GM21825 (cell line): ENCODE measurements at regions not wholly inside any gene's neighbourhood (a gene's known extent, or its start where the extent isn't known, plus 50 kb on each side); places are given as distances from the start of the nearest gene placed in this dataset.

Source experiments
- ATAC-seq: cut with Tn5 transposase; IDR thresholded peaks from one replicate; pipeline ENCODE4 v1.9.1; 2021; ENCODE audit warnings: mild to moderate bottlenecking, moderate library complexity; ENCODE audit not compliant: unreplicated experiment

DNA sequence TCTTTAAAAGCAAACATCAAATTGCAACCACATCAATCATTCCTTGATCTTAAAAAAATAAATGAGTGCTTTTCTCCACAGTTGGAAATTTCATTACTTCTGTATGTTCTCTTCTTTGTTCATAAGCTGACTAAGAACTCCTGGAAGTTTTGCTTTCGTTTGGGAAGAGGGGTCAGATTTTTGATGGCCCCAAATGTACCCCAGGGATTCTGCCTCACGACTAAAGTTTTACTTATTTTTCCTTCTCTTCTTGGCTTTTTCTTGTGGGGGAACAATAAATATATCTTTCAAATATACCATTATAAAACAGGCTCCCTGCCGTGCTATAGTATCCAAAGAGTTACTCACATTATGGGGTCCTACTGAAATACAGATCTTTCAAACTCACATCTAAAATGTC, 215.0 kb upstream of the CDIN1 start:
- ATAC-seq, result no peak

GRCh38 chr15:36365963-36366362, 213.5 kb upstream of the CDIN1 start:
- ATAC-seq, result no peak

- ATAC-seq, result no peak
These were observed 209.2 kb upstream of the CDIN1 start for GRCh38 chr15:36370051-36370730.

- ATAC-seq, result no peak
These were observed 208.7 kb upstream of the CDIN1 start for GRCh38 chr15:36370731-36371112.

DNA sequence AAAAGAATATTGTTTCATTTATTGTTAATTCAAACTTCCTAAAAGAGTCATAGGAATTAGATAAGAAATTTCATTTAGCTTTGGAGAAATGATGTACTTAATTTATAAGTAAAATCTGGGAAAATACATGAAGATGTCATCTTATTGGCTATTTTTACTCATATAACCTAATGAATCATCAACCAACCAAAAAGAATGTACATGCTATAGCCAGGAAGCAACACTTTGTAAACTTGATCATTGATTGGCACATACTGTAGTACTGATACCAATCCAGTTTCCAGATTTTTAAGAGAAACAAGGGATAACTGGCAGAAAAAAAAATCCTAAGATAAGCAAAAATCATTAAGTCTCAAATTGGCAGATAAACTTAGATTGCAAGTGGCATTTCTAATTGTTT, 207.9 kb upstream of the CDIN1 start:
- no peak for ATAC-seq

DNA sequence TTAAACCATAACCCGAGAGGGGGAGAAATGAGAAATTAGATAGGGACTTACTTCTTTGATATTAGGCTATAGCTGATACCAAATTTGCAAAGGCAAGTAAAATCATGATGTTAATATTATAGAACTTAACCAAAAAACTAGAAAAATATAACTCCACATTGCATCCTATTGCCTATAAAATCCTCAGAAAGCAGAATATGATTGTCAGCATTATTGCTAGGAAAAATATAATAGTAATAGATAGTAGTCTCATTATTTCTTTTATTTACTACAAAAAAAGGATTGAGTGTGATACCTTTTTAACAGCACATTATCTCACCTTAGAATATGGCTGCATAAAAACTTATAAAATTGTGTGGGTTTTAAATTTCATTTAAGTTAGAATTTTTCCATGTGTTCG, 206.5 kb upstream of the CDIN1 start:
- ATAC-seq, result no peak

DNA sequence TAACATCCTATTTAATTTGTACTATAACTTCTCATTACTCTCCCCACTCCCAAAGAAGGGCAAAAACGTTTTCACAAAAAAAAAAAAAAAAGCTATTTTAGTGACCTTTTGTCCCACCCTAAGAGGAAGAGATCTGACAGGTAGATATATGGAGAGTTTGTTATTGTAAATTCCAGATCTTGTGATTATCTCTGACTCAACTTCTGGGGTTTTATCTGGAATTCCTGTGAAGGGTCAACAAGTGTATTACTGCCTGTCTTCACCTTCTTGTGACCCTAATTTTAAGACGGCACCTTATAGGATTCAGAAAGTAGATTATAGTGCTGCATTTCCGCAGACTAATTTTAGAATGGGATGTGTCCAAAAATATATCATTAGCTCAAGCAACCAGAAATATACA, 205.9 kb upstream of the CDIN1 start:
- ATAC-seq, result no peak

- no peak for ATAC-seq
These were observed 190.3 kb upstream of the CDIN1 start for GRCh38 chr15:36389107-36389506.

DNA sequence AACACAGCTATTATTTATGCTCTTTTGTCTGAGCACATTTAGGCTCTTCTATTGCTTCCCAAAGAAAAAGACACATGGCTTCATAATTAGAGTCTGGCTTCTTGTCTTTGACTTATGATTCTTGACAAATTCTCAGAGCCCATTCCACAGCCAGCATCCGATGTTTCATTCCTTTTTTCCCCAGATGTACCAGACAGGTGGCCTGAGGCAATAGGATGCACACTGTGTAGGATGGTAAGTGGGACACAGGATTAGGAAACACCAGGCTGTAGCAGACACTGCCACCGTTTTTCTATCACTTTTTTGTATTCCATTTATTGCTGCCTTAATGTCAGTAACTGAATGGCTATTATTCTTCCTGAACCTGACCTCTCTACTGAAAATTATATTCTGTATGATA, 188.9 kb upstream of the CDIN1 start:
- no peak for ATAC-seq

- no peak for ATAC-seq
These were observed 186.7 kb upstream of the CDIN1 start for GRCh38 chr15:36392676-36393266.

- no peak for ATAC-seq
These were observed 181.2 kb upstream of the CDIN1 start for GRCh38 chr15:36398212-36398611.

DNA sequence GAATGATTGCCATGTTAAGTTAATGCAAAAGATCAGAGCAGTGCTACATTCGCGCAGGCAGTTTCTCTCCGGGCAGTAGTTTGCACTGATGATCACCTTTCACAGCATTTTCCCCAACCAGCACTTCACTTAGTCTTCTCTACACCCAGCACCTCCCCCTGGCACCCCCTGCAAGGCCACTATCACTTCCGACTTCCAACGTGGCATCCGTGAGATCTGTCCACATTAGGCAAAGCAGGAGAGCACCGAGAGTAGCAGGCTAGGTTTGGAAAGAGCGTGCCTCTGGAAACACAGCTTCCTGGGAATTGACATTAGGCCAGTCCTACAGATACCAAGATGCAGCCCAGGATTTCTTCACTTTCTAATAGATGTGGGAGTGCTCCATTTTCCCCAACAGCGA, 180.2 kb upstream of the CDIN1 start:
- ATAC-seq, result no peak

DNA sequence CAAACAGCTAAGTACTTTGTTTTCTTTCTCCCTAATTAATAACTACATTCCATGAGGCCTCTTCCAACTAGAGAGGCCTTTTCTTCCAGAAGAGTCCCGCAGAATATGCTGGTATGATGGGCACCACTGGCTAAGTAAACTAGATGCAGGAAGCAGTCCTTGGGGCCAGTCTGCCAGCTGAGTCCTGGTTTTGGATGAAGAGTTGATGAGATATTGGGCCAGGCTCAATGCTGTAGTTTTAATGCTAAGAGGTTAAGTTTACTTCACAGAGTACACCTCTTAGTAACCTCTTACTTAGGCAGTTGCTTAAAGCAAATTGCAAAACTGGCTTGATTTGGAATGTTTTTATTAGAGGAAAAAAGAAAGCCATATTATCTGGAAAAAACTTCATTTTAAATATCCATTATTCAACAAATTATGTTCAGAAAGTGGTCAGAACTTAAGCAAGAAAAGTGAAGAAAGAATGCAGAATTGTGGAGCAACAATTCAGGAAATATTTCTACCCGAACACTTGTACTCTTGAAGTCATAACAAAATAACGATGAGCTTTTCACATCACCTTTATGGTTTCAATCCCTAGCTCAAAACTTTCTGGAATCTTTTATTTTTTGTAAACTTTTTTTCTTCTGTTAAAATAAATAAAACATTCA, 178.4 kb upstream of the CDIN1 start:
- no peak for ATAC-seq

- ATAC-seq, result no peak
These were observed 177.8 kb upstream of the CDIN1 start for GRCh38 chr15:36401586-36401966.

DNA sequence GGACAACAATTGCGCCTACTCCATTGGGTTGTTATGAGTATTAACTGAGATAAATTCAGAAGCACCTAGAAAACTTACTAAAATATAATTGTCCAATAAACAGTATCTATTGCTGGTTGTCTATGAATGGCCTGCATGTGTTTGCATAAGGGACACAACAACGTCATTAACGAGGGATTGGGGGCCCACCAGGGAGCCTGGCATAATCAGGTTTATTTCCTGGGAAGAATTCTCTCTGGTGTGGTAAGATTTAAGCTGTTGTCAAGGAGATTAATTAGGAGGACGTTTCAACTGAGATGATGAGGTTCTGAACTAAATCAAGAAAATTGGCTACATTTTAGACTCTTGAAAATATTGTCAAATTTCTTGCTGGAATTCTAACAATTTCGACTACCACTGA, 176.1 kb upstream of the CDIN1 start:
- no peak for ATAC-seq

DNA sequence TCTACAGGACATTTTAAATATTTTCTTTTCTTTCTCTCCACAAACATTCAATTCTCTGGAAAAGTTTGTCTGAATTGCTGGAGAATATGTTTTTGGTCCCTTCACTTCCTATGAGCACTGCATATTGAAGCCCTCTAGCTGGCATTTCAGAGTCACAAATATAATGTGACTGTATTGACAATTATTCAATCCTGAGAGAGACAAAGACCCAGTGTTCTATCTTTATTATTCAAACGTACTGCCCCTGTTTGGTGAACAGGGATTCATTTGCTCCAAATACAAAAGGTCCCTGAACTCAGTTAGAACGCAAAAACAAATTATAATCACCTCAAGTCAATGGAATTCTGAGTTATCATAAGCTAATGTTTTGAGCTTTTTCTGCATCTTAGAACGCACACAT, 173.1 kb upstream of the CDIN1 start:
- no peak for ATAC-seq

- ATAC-seq, result no peak
These were observed 172.5 kb upstream of the CDIN1 start for GRCh38 chr15:36406911-36407310.

- ATAC-seq, result no peak
These were observed 171.8 kb upstream of the CDIN1 start for GRCh38 chr15:36407647-36408046.

DNA sequence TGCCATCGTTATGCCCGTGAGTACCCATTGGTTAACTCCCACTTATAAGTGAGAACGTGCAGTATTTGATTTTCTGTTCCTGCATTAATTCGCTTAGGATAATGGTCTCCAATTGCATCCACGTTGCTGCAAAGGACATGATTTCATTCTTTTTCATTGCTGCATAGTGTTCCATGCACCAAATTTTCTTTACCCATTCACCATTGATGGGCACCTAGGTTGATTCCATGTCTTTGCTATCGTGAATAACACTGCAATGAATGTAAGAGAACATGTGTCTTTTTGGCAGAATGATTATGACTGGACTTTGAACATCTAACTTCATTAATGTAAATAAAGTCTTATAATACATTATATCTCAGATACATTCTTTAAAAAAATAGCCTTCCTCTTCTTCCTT, 169.6 kb upstream of the CDIN1 start:
- ATAC-seq, result no peak

- ATAC-seq, result no peak
These were observed 164.8 kb upstream of the CDIN1 start for GRCh38 chr15:36414670-36415069.

GRCh38 chr15:36415643-36416042, 163.8 kb upstream of the CDIN1 start:
- ATAC-seq, result no peak

- ATAC-seq, result no peak
These were observed 156.8 kb upstream of the CDIN1 start for GRCh38 chr15:36422631-36423030.

DNA sequence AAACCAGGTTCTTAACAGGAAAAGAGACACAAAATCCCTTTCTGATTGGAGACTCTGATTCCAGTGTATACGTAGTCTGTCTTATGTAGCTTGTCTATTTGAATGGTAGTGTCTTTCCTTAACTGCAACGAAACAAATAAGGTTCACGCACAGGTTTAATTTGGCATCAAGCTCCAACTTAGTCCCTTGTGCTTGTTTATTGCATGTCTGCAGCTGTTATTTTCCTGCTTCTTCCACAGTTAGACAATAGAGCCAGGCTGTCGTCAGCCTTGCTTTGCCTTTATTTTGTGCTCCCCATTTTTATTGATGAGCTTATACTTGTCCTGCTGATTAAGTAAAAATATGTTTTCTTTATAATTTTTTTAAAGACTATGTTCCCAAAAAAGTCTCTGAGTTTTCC, 152.7 kb upstream of the CDIN1 start:
- no peak for ATAC-seq
